ENCODE measurements at regions not wholly inside any gene's neighbourhood (a gene's known extent, or its start where the extent isn't known, plus 50 kb on each side); places are given as distances from the start of the nearest gene placed in this dataset.

DNA sequence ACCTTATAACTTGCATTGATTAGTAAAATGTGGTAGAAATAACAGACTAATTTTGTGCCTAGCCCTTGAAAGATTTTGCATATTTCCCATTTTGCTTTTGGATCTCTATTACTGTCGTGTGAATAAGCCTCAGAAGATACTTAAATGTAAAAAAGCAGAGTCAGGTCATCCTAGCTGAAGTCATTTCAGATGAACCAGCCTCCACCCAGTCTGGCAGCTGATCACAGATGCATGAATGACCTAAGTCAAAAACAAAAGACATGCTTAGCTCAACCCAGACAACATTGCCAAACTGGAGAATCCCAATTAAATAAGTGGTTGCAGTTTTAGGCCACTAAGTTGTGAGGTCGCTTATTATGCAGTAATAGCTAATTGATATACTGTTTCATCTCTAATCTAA lies 349.9 kb downstream of the C12orf50 start:
- H2AFZ ChIP-seq (ENCODE audit: insufficient read depth, low read depth, low read length, poor library complexity, severe bottlenecking), result no peak overlapping the region
- H3K9me3 ChIP-seq (ENCODE audit: control extremely low read depth in 1 of 3, control insufficient read depth in 2 of 3, insufficient read depth in 1 of 3, low read length in 2 of 3), result no peaks in the 10 kb centered on the region
- DNase-seq (no peak), ATAC-seq (ENCODE audit: low read depth) (no peak)
- no peaks in the 10 kb centered on the region for H3K4me1 ChIP-seq (ENCODE audit: control insufficient read depth in 2 of 2, insufficient read depth in 2 of 2, low read length in 2 of 2)
- intact Hi-C loops (cut with micrococcal nuclease), result no loop called here
- no peak overlapping the region for H3K4me3 Mint-ChIP-seq
- no peaks in the 10 kb centered on the region for H3K79me2 ChIP-seq (ENCODE audit: control insufficient read depth, insufficient read depth, low read length)
- H3K27me3 Mint-ChIP-seq, result no peaks in the 10 kb centered on the region
- no peak overlapping the region for H3K27ac Mint-ChIP-seq
- no peak overlapping the region for H3K9ac ChIP-seq (ENCODE audit: low read length)
- H3K27me3 ChIP-seq (replicated peaks in 1 of 4; ENCODE audit: control extremely low read depth in 1 of 4, control insufficient read depth in 3 of 4, insufficient read depth in 4 of 4, low read length in 3 of 4), result no peaks in the 10 kb centered on the region
- WGBS (ENCODE audit: insufficient coverage), result 88% methylated on average over 1 of the region's 2 CpGs
- H3K9me3 Mint-ChIP-seq (ENCODE audit: insufficient read depth), result no peaks in the 10 kb centered on the region
- H4K20me1 ChIP-seq (ENCODE audit: control insufficient read depth, insufficient read depth, low read length, poor library complexity, severe bottlenecking), result no peaks in the 10 kb centered on the region
- no peak overlapping the region for H3K4me3 ChIP-seq (ENCODE audit: control extremely low read depth in 1 of 5, extremely low read depth in 1 of 5, insufficient read depth in 1 of 5, low read depth in 2 of 5, low read length in 4 of 5)
- no peak overlapping the region for H3K27ac ChIP-seq (ENCODE audit: low read length in 2 of 2)
- ChIA-PET POLR2A (no interaction called here), CTCF (no interaction called here)
- no peaks in the 10 kb centered on the region for H3K4me1 Mint-ChIP-seq
- TF ChIP-seq CTCF (IDR thresholded peaks at IDR 0.05) (no peak), EZH2 (IDR thresholded peaks at IDR 0.05; ENCODE audit: borderline replicate concordance, insufficient read depth, low read depth, low read length, poor library complexity, severe bottlenecking) (no peak)
- no peak overlapping the region for H3K4me2 ChIP-seq (replicated peaks; ENCODE audit: low read depth, low read length, poor library complexity, severe bottlenecking)
- no peaks in the 10 kb centered on the region for H3K36me3 ChIP-seq (replicated peaks in 1 of 2; ENCODE audit: control extremely low read depth in 1 of 2, control insufficient read depth in 1 of 2, extremely low read depth in 1 of 2, insufficient read depth in 2 of 2, low read length in 1 of 2)

DNA sequence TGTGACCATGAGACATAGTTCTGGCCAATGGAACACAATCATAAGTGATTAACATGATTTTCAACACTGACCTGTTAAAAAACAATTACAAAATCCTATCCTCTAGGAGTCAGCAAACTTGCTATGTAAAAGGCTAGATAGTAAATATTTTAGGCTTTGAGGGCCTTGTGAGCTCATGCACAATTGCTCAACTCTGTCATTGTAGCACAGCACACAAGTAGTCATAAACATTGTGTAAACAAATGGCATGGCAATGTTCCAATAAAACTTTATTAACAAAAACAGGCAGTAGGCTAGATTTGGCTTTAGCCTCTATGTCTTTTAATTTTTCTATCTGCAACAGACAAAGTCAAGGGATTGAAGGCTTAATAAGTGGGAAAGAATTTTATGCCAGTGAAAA lies 350.7 kb downstream of the C12orf50 start:
- intact Hi-C loops (cut with micrococcal nuclease), result no loop called here
- H3K4me3 Mint-ChIP-seq, result no peak overlapping the region
- no peak overlapping the region for H3K9ac ChIP-seq (ENCODE audit: low read length)
- H3K9me3 ChIP-seq (ENCODE audit: control extremely low read depth in 1 of 3, control insufficient read depth in 2 of 3, insufficient read depth in 1 of 3, low read length in 2 of 3), result no peaks in the 10 kb centered on the region
- no peaks in the 10 kb centered on the region for H3K79me2 ChIP-seq (ENCODE audit: control insufficient read depth, insufficient read depth, low read length)
- no peaks in the 10 kb centered on the region for H3K4me1 Mint-ChIP-seq
- no peaks in the 10 kb centered on the region for H4K20me1 ChIP-seq (ENCODE audit: control insufficient read depth, insufficient read depth, low read length, poor library complexity, severe bottlenecking)
- H3K4me2 ChIP-seq (replicated peaks; ENCODE audit: low read depth, low read length, poor library complexity, severe bottlenecking), result no peak overlapping the region
- DNase-seq, result no peak
- H3K4me3 ChIP-seq (ENCODE audit: control extremely low read depth in 1 of 5, extremely low read depth in 1 of 5, insufficient read depth in 1 of 5, low read depth in 2 of 5, low read length in 4 of 5), result no peak overlapping the region
- H3K27ac ChIP-seq (ENCODE audit: low read length in 2 of 2), result no peak overlapping the region
- H3K9me3 Mint-ChIP-seq (ENCODE audit: insufficient read depth), result no peaks in the 10 kb centered on the region
- ChIA-PET CTCF (no interaction called here), POLR2A (no interaction called here)
- no peaks in the 10 kb centered on the region for H3K27me3 Mint-ChIP-seq
- ATAC-seq (ENCODE audit: low read depth), result no peak
- no peaks in the 10 kb centered on the region for H3K36me3 ChIP-seq (replicated peaks in 1 of 2; ENCODE audit: control extremely low read depth in 1 of 2, control insufficient read depth in 1 of 2, extremely low read depth in 1 of 2, insufficient read depth in 2 of 2, low read length in 1 of 2)
- no peak overlapping the region for H3K27ac Mint-ChIP-seq
- H3K27me3 ChIP-seq (replicated peaks in 1 of 4; ENCODE audit: control extremely low read depth in 1 of 4, control insufficient read depth in 3 of 4, insufficient read depth in 4 of 4, low read length in 3 of 4), result no peaks in the 10 kb centered on the region
- H3K4me1 ChIP-seq (ENCODE audit: control insufficient read depth in 2 of 2, insufficient read depth in 2 of 2, low read length in 2 of 2), result no peaks in the 10 kb centered on the region
- TF ChIP-seq CTCF (IDR thresholded peaks at IDR 0.05) (no peak), EZH2 (IDR thresholded peaks at IDR 0.05; ENCODE audit: borderline replicate concordance, insufficient read depth, low read depth, low read length, poor library complexity, severe bottlenecking) (no peak)
- H2AFZ ChIP-seq (ENCODE audit: insufficient read depth, low read depth, low read length, poor library complexity, severe bottlenecking), result no peak overlapping the region

All from B cell (primary cell).